ENCODE measurements at regions not wholly inside any gene's neighbourhood (a gene's known extent, or its start where the extent isn't known, plus 50 kb on each side); places are given as distances from the start of the nearest gene placed in this dataset.

GRCh38 chr2:18836436-18836835, 247.1 kb upstream of the NT5C1B start:
- H3K9me3 ChIP-seq (ENCODE audit: control insufficient read depth in 4 of 4, low read length in 3 of 4): no peaks in the 10 kb centered on the region
- no peak for DNase-seq (ENCODE audit: low spot score)
- H3K27me3 ChIP-seq (ENCODE audit: control insufficient read depth in 4 of 4, insufficient read depth in 4 of 4, low read length in 3 of 4): no peaks in the 10 kb centered on the region
- 86% methylated on average over 4 of the region's 4 CpGs for WGBS
- no peak overlapping the region for H3K4me3 ChIP-seq (ENCODE audit: low read depth in 1 of 3, low read length in 3 of 3)
- H3K27ac ChIP-seq (ENCODE audit: low read depth in 1 of 2, low read length in 2 of 2): no peak overlapping the region
- no peak overlapping the region for H3K9ac ChIP-seq (ENCODE audit: low read depth in 1 of 2, low read length in 2 of 2)
- H3K36me3 ChIP-seq (ENCODE audit: control insufficient read depth in 4 of 4, insufficient read depth in 3 of 4, low read depth in 1 of 4, low read length in 3 of 4): no peaks in the 10 kb centered on the region
- peaks cover 0 to 11% (median 3%) of the 10 kb centered on the region in 4 donors for H3K4me1 ChIP-seq (ENCODE audit: control insufficient read depth in 4 of 4, insufficient read depth in 4 of 4, low read length in 3 of 4)
- TF ChIP-seq MAX (IDR thresholded peaks at IDR 0.05) (no peak), ATF3 (IDR thresholded peaks at IDR 0.05) (no peak), YY1 (IDR thresholded peaks at IDR 0.05) (no peak), CTCF (IDR thresholded peaks at IDR 0.05; ENCODE audit: low read depth, low read length, missing input control) (no peak), TAF1 (conservative IDR thresholded peaks at IDR 0.05) (no peak), GABPA (IDR thresholded peaks at IDR 0.05 in 1 of 2, conservative IDR thresholded peaks at IDR 0.05 in 1 of 2) (no peak), HNF4A (conservative IDR thresholded peaks at IDR 0.05) (no peak), FOXA2 (IDR thresholded peaks at IDR 0.05) (no peak), SP1 (IDR thresholded peaks at IDR 0.05) (no peak)

GRCh38 chr2:18835787-18836186, 246.4 kb upstream of the NT5C1B start:
- Histone ChIP-seq H3K4me3 (ENCODE audit: low read depth in 1 of 3, low read length in 3 of 3) (no peak overlapping the region), H3K9me3 (ENCODE audit: control insufficient read depth in 4 of 4, low read length in 3 of 4) (no peaks in the 10 kb centered on the region), H3K27ac (ENCODE audit: low read depth in 1 of 2, low read length in 2 of 2) (no peak overlapping the region), H3K4me1 (ENCODE audit: control insufficient read depth in 4 of 4, insufficient read depth in 4 of 4, low read length in 3 of 4) (peaks cover 0 to 18% (median 9%) of the 10 kb centered on the region in 4 donors), H3K27me3 (ENCODE audit: control insufficient read depth in 4 of 4, insufficient read depth in 4 of 4, low read length in 3 of 4) (no peaks in the 10 kb centered on the region), H3K9ac (ENCODE audit: low read depth in 1 of 2, low read length in 2 of 2) (no peak overlapping the region), H3K36me3 (ENCODE audit: control insufficient read depth in 4 of 4, insufficient read depth in 3 of 4, low read depth in 1 of 4, low read length in 3 of 4) (no peaks in the 10 kb centered on the region)
- no peak for DNase-seq (ENCODE audit: low spot score)
- 92% methylated on average over 2 of the region's 2 CpGs for WGBS
- no peak for TF ChIP-seq NR2F2 (IDR thresholded peaks at IDR 0.05)
- TF ChIP-seq MAX (IDR thresholded peaks at IDR 0.05): no peak
- no peak for TF ChIP-seq RXRA (IDR thresholded peaks at IDR 0.05)
- no peak for TF ChIP-seq HNF4A (conservative IDR thresholded peaks at IDR 0.05)
- no peak for TF ChIP-seq ATF3 (IDR thresholded peaks at IDR 0.05)

- TF ChIP-seq FOXA2 (IDR thresholded peaks at IDR 0.05) (no peak), MAX (IDR thresholded peaks at IDR 0.05) (peak; percentile 10), YY1 (IDR thresholded peaks at IDR 0.05) (no peak), HNF4A (conservative IDR thresholded peaks at IDR 0.05) (peak; percentile 38 to 59), RXRA (IDR thresholded peaks at IDR 0.05) (peak in 1 of 2 donors; percentile 30), FOXA1 (IDR thresholded peaks at IDR 0.05) (no peak), REST (IDR thresholded peaks at IDR 0.05) (no peak), JUND (IDR thresholded peaks at IDR 0.05) (peak in 1 of 2 donors; percentile 11), HNF4G (IDR thresholded peaks at IDR 0.05) (no peak)
- H3K9ac ChIP-seq (ENCODE audit: low read depth in 1 of 2, low read length in 2 of 2): no peak overlapping the region
- H3K27ac ChIP-seq (ENCODE audit: low read depth in 1 of 2, low read length in 2 of 2): no peak overlapping the region
- H3K4me3 ChIP-seq (ENCODE audit: low read depth in 1 of 3, low read length in 3 of 3): no peak overlapping the region
- H3K9me3 ChIP-seq (ENCODE audit: control insufficient read depth in 4 of 4, low read length in 3 of 4): no peaks in the 10 kb centered on the region
- WGBS: 62% methylated on average over 1 of the region's 1 CpG
- H3K36me3 ChIP-seq (ENCODE audit: control insufficient read depth in 4 of 4, insufficient read depth in 3 of 4, low read depth in 1 of 4, low read length in 3 of 4): no peaks in the 10 kb centered on the region
- no peak for DNase-seq (ENCODE audit: low spot score)
- no peaks in the 10 kb centered on the region for H3K27me3 ChIP-seq (ENCODE audit: control insufficient read depth in 4 of 4, insufficient read depth in 4 of 4, low read length in 3 of 4)
- H3K4me1 ChIP-seq (ENCODE audit: control insufficient read depth in 4 of 4, insufficient read depth in 4 of 4, low read length in 3 of 4): peaks cover 1 to 19% (median 9%) of the 10 kb centered on the region in 4 donors
Measured at GRCh38 chr2:18834341-18834740, 245.0 kb upstream of the NT5C1B start.

Measured in liver (tissue), 8 donors.